Keratinocyte (primary cell): ENCODE measurements at regions not wholly inside any gene's neighbourhood (a gene's known extent, or its start where the extent isn't known, plus 50 kb on each side); places are given as distances from the start of the nearest gene placed in this dataset.

Experiments used
- DNase-seq: peaks from one replicate; pipeline ENCODE4 v3.0.0-alpha.2; 2011; ENCODE audit warnings: low read depth, missing footprints, low spot score
- FAIRE-seq: peaks from 2 replicates; lab custom pipeline; 2011; peaks lifted over from hg19 to GRCh38; lab: Jason Lieb, UNC
- H2AFZ ChIP-seq: 2 replicates; pipeline ENCODE4 v1.6.0; 2012; ENCODE audit warnings: low read length, control low read depth, inconsistent platforms; ENCODE audit not compliant: control insufficient read depth
- H3K27ac ChIP-seq: 2 replicates; pipeline ENCODE4 v1.5.1; 2011; ENCODE audit warnings: low read length; ENCODE audit not compliant: control insufficient read depth, insufficient read depth
- H3K27me3 ChIP-seq: 3 replicates; pipeline ENCODE4 v1.6.0; 2011; ENCODE audit warnings: low read length; ENCODE audit not compliant: control insufficient read depth, insufficient read depth; ENCODE audit errors: extremely low read depth
- H3K36me3 ChIP-seq, 2 experiments: 2 replicates in 1 of 2; 3 replicates in 1 of 2; pipeline ENCODE4 v1.5.1; 2011; ENCODE audit warnings: low read length in 2 of 2, mild to moderate bottlenecking in 1 of 2; ENCODE audit not compliant: control insufficient read depth in 2 of 2, insufficient read depth in 2 of 2; ENCODE audit errors: extremely low read depth in 1 of 2
- H3K4me1 ChIP-seq: 3 replicates; pipeline ENCODE4 v1.5.1; 2011; ENCODE audit warnings: low read length; ENCODE audit not compliant: control insufficient read depth, insufficient read depth; ENCODE audit errors: extremely low read depth
- H3K4me2 ChIP-seq: 3 replicates; pipeline ENCODE4 v1.6.0; 2011; ENCODE audit warnings: low read depth, low read length; ENCODE audit not compliant: control insufficient read depth, insufficient read depth; ENCODE audit errors: extremely low read depth
- H3K4me3 ChIP-seq, 3 experiments: fragments of 200-600 bp in 1 of 3; sonication (generic) in 1 of 3; 2 replicates in 2 of 3; 3 replicates in 1 of 3; pipeline ENCODE4 v1.5.1; 2011 to 2016; ENCODE audit warnings: low read length in 3 of 3, mild to moderate bottlenecking in 3 of 3, control low read depth in 2 of 3, inconsistent platforms in 1 of 3, low read depth in 1 of 3, mixed read lengths in 1 of 3, mixed run types in 1 of 3, moderate library complexity in 1 of 3; ENCODE audit not compliant: control insufficient read depth in 2 of 3, insufficient read depth in 2 of 3; ENCODE audit errors: extremely low read depth in 1 of 3
- H3K79me2 ChIP-seq: 2 replicates; pipeline ENCODE4 v1.6.0; 2012; ENCODE audit warnings: low read length; ENCODE audit not compliant: control insufficient read depth, insufficient read depth
- H3K9ac ChIP-seq: 3 replicates; pipeline ENCODE4 v1.6.0; 2011; ENCODE audit warnings: low read length; ENCODE audit not compliant: control insufficient read depth, insufficient read depth; ENCODE audit errors: extremely low read depth
- H3K9me1 ChIP-seq: 3 replicates; pipeline ENCODE4 v1.6.0; 2011; ENCODE audit warnings: low read length; ENCODE audit not compliant: control insufficient read depth, insufficient read depth; ENCODE audit errors: extremely low read depth
- H3K9me3 ChIP-seq: 2 replicates; pipeline ENCODE4 v1.5.1; 2012; ENCODE audit warnings: low read depth, low read length; ENCODE audit not compliant: control insufficient read depth
- H4K20me1 ChIP-seq: 3 replicates; pipeline ENCODE4 v1.6.0; 2011; ENCODE audit warnings: low read length; ENCODE audit not compliant: control insufficient read depth, insufficient read depth; ENCODE audit errors: extremely low read depth
- EZH2 ChIP-seq: IDR thresholded peaks from one replicate; pipeline ENCODE4 v1.6.1; 2012; ENCODE audit warnings: inconsistent platforms, mild to moderate bottlenecking, low read length, moderate library complexity
- dilution Hi-C: fragments of 300-500 bp; cut with MboI; formaldehyde crosslinking; loops from one replicate; pipeline ENCODE4 v1.7.0; 2020; ENCODE audit warnings: low sequenced_read_pairs; ENCODE audit not compliant: extremely low pct_ligation_motif_present
- TF ChIP-seq, protein P1 (sequence below), 3 experiments: IDR thresholded peaks in 1 of 3; conservative IDR thresholded peaks in 1 of 3; optimal IDR thresholded peaks in 1 of 3; 2 replicates in 2 of 3; 3 replicates in 1 of 3; pipeline versions ENCODE3 to v1.5.1; 2011; ENCODE audit warnings: low read length in 3 of 3, mild to moderate bottlenecking in 3 of 3, moderate library complexity in 2 of 3, control low read depth in 1 of 3, inconsistent platforms in 1 of 3; ENCODE audit not compliant: insufficient read depth in 2 of 3; ENCODE audit errors: extremely low read depth in 1 of 3

DNA sequence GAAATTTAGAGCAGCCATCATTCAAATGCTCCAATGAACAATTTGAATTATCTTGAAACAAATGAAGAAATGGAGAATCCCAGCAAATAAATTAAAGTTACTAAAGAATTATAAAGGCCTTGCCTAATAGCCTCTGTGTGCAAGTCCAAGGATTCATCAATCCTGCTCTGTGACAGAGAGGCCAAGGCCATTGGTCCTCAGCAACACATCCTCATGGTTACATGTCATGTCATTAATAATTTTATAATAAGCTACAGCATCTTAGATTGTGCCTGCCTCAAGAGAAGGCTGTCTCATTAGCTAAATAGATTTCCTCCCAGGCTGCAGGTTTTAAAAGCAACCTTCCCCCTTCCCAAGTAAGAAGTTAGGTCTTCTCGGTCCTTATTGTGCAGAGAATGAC lies 611.6 kb downstream of the FBXO15 start:
- Histone ChIP-seq H4K20me1 (no peaks in the 10 kb centered on the region), H3K4me3 (no peak overlapping the region), H3K27ac (no peak overlapping the region), H3K9ac (no peak overlapping the region), H2AFZ (no peak overlapping the region), H3K4me1 (no peaks in the 10 kb centered on the region), H3K79me2 (no peaks in the 10 kb centered on the region), H3K27me3 (no peaks in the 10 kb centered on the region), H3K4me2 (no peak overlapping the region), H3K9me3 (no peaks in the 10 kb centered on the region), H3K9me1 (no peaks in the 10 kb centered on the region), H3K36me3 (no peaks in the 10 kb centered on the region)
- dilution Hi-C loops, result no loop called here
- TF ChIP-seq, protein P1, sequence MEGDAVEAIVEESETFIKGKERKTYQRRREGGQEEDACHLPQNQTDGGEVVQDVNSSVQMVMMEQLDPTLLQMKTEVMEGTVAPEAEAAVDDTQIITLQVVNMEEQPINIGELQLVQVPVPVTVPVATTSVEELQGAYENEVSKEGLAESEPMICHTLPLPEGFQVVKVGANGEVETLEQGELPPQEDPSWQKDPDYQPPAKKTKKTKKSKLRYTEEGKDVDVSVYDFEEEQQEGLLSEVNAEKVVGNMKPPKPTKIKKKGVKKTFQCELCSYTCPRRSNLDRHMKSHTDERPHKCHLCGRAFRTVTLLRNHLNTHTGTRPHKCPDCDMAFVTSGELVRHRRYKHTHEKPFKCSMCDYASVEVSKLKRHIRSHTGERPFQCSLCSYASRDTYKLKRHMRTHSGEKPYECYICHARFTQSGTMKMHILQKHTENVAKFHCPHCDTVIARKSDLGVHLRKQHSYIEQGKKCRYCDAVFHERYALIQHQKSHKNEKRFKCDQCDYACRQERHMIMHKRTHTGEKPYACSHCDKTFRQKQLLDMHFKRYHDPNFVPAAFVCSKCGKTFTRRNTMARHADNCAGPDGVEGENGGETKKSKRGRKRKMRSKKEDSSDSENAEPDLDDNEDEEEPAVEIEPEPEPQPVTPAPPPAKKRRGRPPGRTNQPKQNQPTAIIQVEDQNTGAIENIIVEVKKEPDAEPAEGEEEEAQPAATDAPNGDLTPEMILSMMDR (optimal IDR thresholded peaks at IDR 0.05 in 1 of 3, IDR thresholded peaks at IDR 0.05 in 1 of 3, conservative IDR thresholded peaks at IDR 0.05 in 1 of 3; ENCODE audit: extremely low read depth in 1 of 3, insufficient read depth in 2 of 3, low read length in 3 of 3), result no peak
- TF ChIP-seq EZH2, result no peak
- FAIRE-seq, result no peak
- no peak for DNase-seq

DNA sequence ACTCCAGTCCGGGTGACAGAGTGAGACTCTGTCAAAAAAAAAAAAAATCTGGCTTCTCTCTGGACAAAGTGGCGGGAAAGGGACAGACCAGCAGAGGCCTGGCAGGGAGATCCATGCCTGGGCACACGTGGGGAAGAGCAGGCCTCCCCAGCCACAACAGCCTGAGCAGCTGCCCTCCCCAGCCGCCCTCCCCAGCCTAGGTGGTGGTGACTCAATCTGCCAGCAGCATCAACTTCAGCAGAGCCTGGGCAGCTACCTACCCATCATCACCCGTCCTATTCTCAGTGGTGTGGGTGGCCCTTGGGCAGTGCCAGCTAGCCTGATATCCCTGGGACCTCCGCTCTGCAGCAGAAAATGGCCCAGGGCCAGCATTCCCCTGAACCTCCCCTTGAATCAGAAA lies 612.4 kb downstream of the FBXO15 start:
- Histone ChIP-seq H3K9me1 (no peaks in the 10 kb centered on the region), H3K4me2 (no peak overlapping the region), H3K27ac (no peak overlapping the region), H3K4me1 (no peaks in the 10 kb centered on the region), H3K9ac (no peak overlapping the region), H3K9me3 (no peaks in the 10 kb centered on the region), H4K20me1 (no peaks in the 10 kb centered on the region), H3K4me3 (no peak overlapping the region), H3K36me3 (no peaks in the 10 kb centered on the region), H2AFZ (no peak overlapping the region), H3K79me2 (no peaks in the 10 kb centered on the region), H3K27me3 (no peaks in the 10 kb centered on the region)
- FAIRE-seq (no peak), DNase-seq (no peak)
- dilution Hi-C loops, result no loop called here
- TF ChIP-seq, protein P1 (optimal IDR thresholded peaks at IDR 0.05 in 1 of 3, IDR thresholded peaks at IDR 0.05 in 1 of 3, conservative IDR thresholded peaks at IDR 0.05 in 1 of 3; ENCODE audit: extremely low read depth in 1 of 3, insufficient read depth in 2 of 3, low read length in 3 of 3), result no peak
- TF ChIP-seq EZH2, result no peak
